HCT116 (cell line): ENCODE measurements at regions not wholly inside any gene's neighbourhood (a gene's known extent, or its start where the extent isn't known, plus 50 kb on each side); places are given as distances from the start of the nearest gene placed in this dataset.

Experiments
- ATAC-seq: fragments of 200-7000 bp; cut with Tn5 transposase; 2 replicates; pipeline ENCODE4 v1.9.1; 2020; ENCODE audit warnings: mild to moderate bottlenecking, moderate library complexity
- BruUV-seq: library from RNA; stranded (reverse); fragments of 400-500 nt; replicated peaks from 2 replicates; lab custom pipeline; 2021; lab: Mats Ljungman, UMichigan
- CTCF ChIA-PET: fragments of 300-600 bp; sonication (Branson Sonifier 250); formaldehyde crosslinking; loops from one replicate; lab custom pipeline; 2021; ENCODE audit warnings: antibody characterized with exemption; lab: Charles Lee
- POLR2A ChIA-PET: fragments of 300-600, 350-600 bp; sonication (Branson Sonifier 250); formaldehyde crosslinking; loops from one replicate; lab custom pipeline; 2021; ENCODE audit warnings: antibody characterized with exemption; lab: Charles Lee
- RAD21 ChIA-PET, 2 experiments: fragments of 300-600 bp; sonication (Branson Sonifier 250); formaldehyde crosslinking; loops; one replicate each; lab custom pipeline; 2023; ENCODE audit warnings: low total read pairs in 2 of 2; ENCODE audit not compliant: uncharacterized antibody in 2 of 2, unreplicated experiment in 2 of 2, low non-redundant PET in 1 of 2; lab: Charles Lee
- DNase-seq: peaks from one replicate; pipeline ENCODE4 v3.0.0-alpha.2; 2010; ENCODE audit warnings: low read depth, low spot score
- H2AFZ ChIP-seq: fragments of 200-600 bp; shearing (Covaris generic), sonication (generic); 2 replicates; pipeline ENCODE4 v1.6.1; 2017; ENCODE audit warnings: low read depth, mixed run types, mixed read lengths, antibody characterized with exemption, low read length; ENCODE audit not compliant: poor library complexity, severe bottlenecking
- H3K27ac ChIP-seq: 2 replicates; pipeline ENCODE4 v1.5.1; 2012; ENCODE audit warnings: low read depth, low read length
- H3K27me3 ChIP-seq: fragments of 200-600 bp; sonication (generic); 2 replicates; pipeline ENCODE4 v1.6.1; 2016; ENCODE audit warnings: mixed run types, low read length, mixed read lengths; ENCODE audit not compliant: insufficient read depth
- H3K36me3 ChIP-seq, 2 experiments: fragments of 200-500 bp in 1 of 2; fragments of 200-600 bp in 1 of 2; sonication (Bioruptor generic) in 1 of 2; sonication (generic) in 1 of 2; 2 replicates each; pipeline versions ENCODE4 v1.5.1 to v1.6.1; 2014 to 2016; ENCODE audit warnings: low read length in 2 of 2, inconsistent platforms in 1 of 2, mixed read lengths in 1 of 2, mixed run types in 1 of 2; ENCODE audit not compliant: insufficient read depth in 2 of 2, control insufficient read depth in 1 of 2
- H3K4me1 ChIP-seq, 2 experiments: fragments of 200-600 bp in 1 of 2; sonication (generic) in 1 of 2; 2 replicates each; pipeline versions ENCODE4 v1.5.1 to v1.6.1; 2012 to 2017; ENCODE audit warnings: low read length in 2 of 2, inconsistent platforms in 1 of 2, mild to moderate bottlenecking in 1 of 2, mixed read lengths in 1 of 2, mixed run types in 1 of 2, moderate library complexity in 1 of 2; ENCODE audit not compliant: insufficient read depth in 2 of 2, control insufficient read depth in 1 of 2
- H3K4me2 ChIP-seq: fragments of 200-600 bp; sonication (generic); 2 replicates; pipeline ENCODE4 v1.6.1; 2017; ENCODE audit warnings: mixed run types, low read length, mixed read lengths
- H3K4me3 ChIP-seq, 2 experiments: fragments of 200-600 bp in 1 of 2; sonication (generic) in 1 of 2; replicated peaks in 1 of 2; 2 replicates each; pipeline ENCODE4 v1.5.1; 2011 to 2016; ENCODE audit warnings: low read length in 2 of 2, control low read depth in 1 of 2, low read depth in 1 of 2, mild to moderate bottlenecking in 1 of 2, mixed read lengths in 1 of 2, mixed run types in 1 of 2
- H3K79me2 ChIP-seq: fragments of 200-600 bp; sonication (generic); 2 replicates; pipeline ENCODE4 v1.6.1; 2017; ENCODE audit warnings: mild to moderate bottlenecking, mixed run types, low read length, moderate library complexity, mixed read lengths; ENCODE audit not compliant: insufficient read depth
- H3K9ac ChIP-seq: fragments of 200-600 bp; sonication (generic); 2 replicates; pipeline ENCODE4 v1.6.1; 2016; ENCODE audit warnings: low read length, mixed read lengths
- H3K9me2 ChIP-seq: fragments of 200-600 bp; sonication (generic), shearing (Covaris generic); 2 replicates; pipeline ENCODE4 v1.6.1; 2017; ENCODE audit warnings: mixed run types, mild to moderate bottlenecking, moderate library complexity; ENCODE audit not compliant: insufficient read depth
- H3K9me3 ChIP-seq, 2 experiments: fragments of 200-500 bp in 1 of 2; fragments of 200-600 bp in 1 of 2; sonication (Bioruptor generic) in 1 of 2; sonication (generic) in 1 of 2; 2 replicates each; pipeline ENCODE4 v1.6.1; 2014 to 2017; ENCODE audit warnings: low read length in 2 of 2, mixed read lengths in 2 of 2, inconsistent platforms in 1 of 2, low read depth in 1 of 2, mild to moderate bottlenecking in 1 of 2, mixed run types in 1 of 2, moderate library complexity in 1 of 2; ENCODE audit not compliant: control insufficient read depth in 1 of 2, insufficient read depth in 1 of 2
- H4K20me1 ChIP-seq: fragments of 200-600 bp; sonication (generic), shearing (Covaris generic); 2 replicates; pipeline ENCODE4 v1.6.1; 2017; ENCODE audit warnings: mixed run types, mild to moderate bottlenecking, moderate library complexity; ENCODE audit not compliant: insufficient read depth
- ATF3 ChIP-seq: IDR thresholded peaks from 2 replicates; pipeline ENCODE4 v1.6.1; 2012
- CEBPB ChIP-seq: IDR thresholded peaks from 2 replicates; pipeline ENCODE4 v1.6.1; 2012; ENCODE audit warnings: low read depth
- CTCF ChIP-seq, 3 experiments: fragments of 200-600 bp in 1 of 3; sonication (generic) in 1 of 3; IDR thresholded peaks in 2 of 3; conservative IDR thresholded peaks in 1 of 3; 2 replicates each; pipeline ENCODE4 v1.5.1; 2012 to 2017; ENCODE audit warnings: low read depth in 2 of 3, low read length in 2 of 3, antibody characterized with exemption in 1 of 3, borderline replicate concordance in 1 of 3, control low read depth in 1 of 3, mild to moderate bottlenecking in 1 of 3, mixed read lengths in 1 of 3, mixed run types in 1 of 3, moderate library complexity in 1 of 3; ENCODE audit not compliant: insufficient read depth in 1 of 3
- EGR1 ChIP-seq: IDR thresholded peaks from 2 replicates; pipeline ENCODE4 v1.6.1; 2012; ENCODE audit warnings: low read depth
- ELF1 ChIP-seq: IDR thresholded peaks from 2 replicates; pipeline ENCODE4 v1.6.1; 2012; ENCODE audit warnings: low read depth, borderline replicate concordance
- EZH2 ChIP-seq: fragments of 200-600 bp; sonication (generic); IDR thresholded peaks from 2 replicates; pipeline ENCODE4 v1.6.1; 2017; ENCODE audit warnings: antibody characterized with exemption, mixed run types
- EZH2phosphoT487 ChIP-seq: fragments of 200-600 bp; IDR thresholded peaks from 2 replicates; pipeline ENCODE4 v1.6.1; 2018; ENCODE audit warnings: antibody characterized with exemption, borderline replicate concordance
- FOSL1 ChIP-seq: IDR thresholded peaks from 2 replicates; pipeline ENCODE4 v1.6.1; 2012; ENCODE audit warnings: low read depth
- MAX ChIP-seq: IDR thresholded peaks from 2 replicates; pipeline ENCODE4 v1.6.1; 2012
- POLR2A ChIP-seq: IDR thresholded peaks from 2 replicates; pipeline ENCODE4 v1.7.0; 2011; ENCODE audit warnings: borderline replicate concordance; ENCODE audit not compliant: insufficient read depth, insufficient read length; ENCODE audit errors: extremely low read depth
- REST ChIP-seq: IDR thresholded peaks from 2 replicates; pipeline ENCODE4 v1.6.1; 2012; ENCODE audit warnings: low read depth
- SIN3A ChIP-seq: IDR thresholded peaks from 2 replicates; pipeline ENCODE4 v1.6.1; 2012; ENCODE audit warnings: low read depth
- SP1 ChIP-seq: IDR thresholded peaks from 2 replicates; pipeline ENCODE4 v1.6.1; 2012; ENCODE audit warnings: low read depth
- TCF7L2 ChIP-seq: IDR thresholded peaks from 2 replicates; pipeline ENCODE4 v1.7.0; 2011; ENCODE audit warnings: borderline replicate concordance, inconsistent platforms; ENCODE audit not compliant: insufficient read depth, insufficient read length; ENCODE audit errors: extremely low read depth
- YY1 ChIP-seq: IDR thresholded peaks from 2 replicates; pipeline ENCODE4 v1.6.1; 2011; ENCODE audit warnings: low read length, low read depth, moderate library complexity, mild to moderate bottlenecking; ENCODE audit not compliant: insufficient replicate concordance; ENCODE audit errors: extremely low read depth
- ZFX ChIP-seq: fragments of 450-650 bp; IDR thresholded peaks from 2 replicates; pipeline ENCODE4 v1.6.1; 2017
- ZNF274 ChIP-seq: fragments of 200-500 bp; sonication (Bioruptor generic); IDR thresholded peaks from 2 replicates; pipeline ENCODE4 v1.6.1; 2014; ENCODE audit warnings: mild to moderate bottlenecking, low read depth, low read length, inconsistent platforms
- intact Hi-C: fragments of 100-400 bp; cut with micrococcal nuclease; formaldehyde crosslinking; loops from 2 replicates; pipeline ENCODE4 v1.10.0; 2022

- ATAC-seq = no peak
- Histone ChIP-seq H3K9ac (no peak overlapping the region), H3K9me3 (peaks cover 0 to 12% of the 10 kb centered on the region in 2 experiments; a peak in 1 of 4 replicates), H3K27me3 (no peaks in the 10 kb centered on the region), H2AFZ (no peak overlapping the region), H3K27ac (no peak overlapping the region), H3K4me3 (no peak overlapping the region), H3K79me2 (no peaks in the 10 kb centered on the region), H3K4me2 (no peak overlapping the region), H4K20me1 (no peaks in the 10 kb centered on the region), H3K4me1 (no peaks in the 10 kb centered on the region), H3K36me3 (no peaks in the 10 kb centered on the region), H3K9me2 (no peaks in the 10 kb centered on the region)
- no TSS peak for BruUV-seq
- intact Hi-C loops = no loop called here
- TF ChIP-seq CEBPB = no peak
- no peak for TF ChIP-seq YY1
- TF ChIP-seq TCF7L2 = no peak
- CTCF ChIA-PET = no interaction called here
- RAD21 ChIA-PET = no interaction called here
- DNase-seq = no peak
- POLR2A ChIA-PET = no interaction called here
These were observed 689.6 kb downstream of the TAF11L14 start for GRCh38 chr5:18323891-18324290.

GRCh38 chr5:18325431-18325830, 691.2 kb downstream of the TAF11L14 start:
- CTCF ChIA-PET = no interaction called here
- Histone ChIP-seq H3K27ac (no peak overlapping the region), H2AFZ (no peak overlapping the region), H3K36me3 (no peaks in the 10 kb centered on the region), H3K4me3 (no peak overlapping the region), H3K79me2 (no peaks in the 10 kb centered on the region), H3K9me2 (no peaks in the 10 kb centered on the region), H3K9ac (no peak overlapping the region), H3K9me3 (peaks cover 0 to 15% of the 10 kb centered on the region in 2 experiments; a peak in 1 of 4 replicates), H3K4me1 (no peaks in the 10 kb centered on the region), H3K4me2 (no peak overlapping the region), H3K27me3 (no peaks in the 10 kb centered on the region), H4K20me1 (no peaks in the 10 kb centered on the region)
- ATAC-seq (no peak), DNase-seq (no peak)
- RAD21 ChIA-PET = no interaction called here
- POLR2A ChIA-PET = no interaction called here
- intact Hi-C loops = no loop called here
- no TSS peak for BruUV-seq
- TF ChIP-seq SP1 (no peak), ATF3 (no peak), ELF1 (no peak), EZH2 (no peak), SIN3A (no peak), ZNF274 (no peak), REST (no peak), MAX (no peak), EGR1 (no peak), FOSL1 (no peak), EZH2phosphoT487 (no peak), POLR2A (no peak), CTCF (IDR thresholded peaks at IDR 0.05 in 2 of 3, conservative IDR thresholded peaks at IDR 0.05 in 1 of 3; ENCODE audit: borderline replicate concordance in 1 of 3, insufficient read depth in 1 of 3, low read depth in 2 of 3, low read length in 2 of 3) (no peak), ZFX (no peak)
